ENCODE measurements at regions not wholly inside any gene's neighbourhood (a gene's known extent, or its start where the extent isn't known, plus 50 kb on each side); places are given as distances from the start of the nearest gene placed in this dataset.

GRCh38 chr4:180380733-180381132, 1862.5 kb upstream of the TENM3 start:
- no TSS peak for BruUV-seq (replicated peaks)
- DNase-seq (ENCODE audit: low spot score), result no peak
- CTCF ChIA-PET, result no interaction called here

GRCh38 chr4:180391613-180392012, 1851.6 kb upstream of the TENM3 start:
- CTCF ChIA-PET, result interaction anchor here (0.5 kb wide), 1 partner anchor 174 kb away, joined by 5 read pairs; no protein-coding TSS in a partner anchor
- BruUV-seq (replicated peaks), result no TSS peak
- H3K4me1 ChIP-seq (ENCODE audit: insufficient read depth, low read length, poor library complexity, severe bottlenecking), result peaks cover 11% of the 10 kb centered on the region
- H3K4me3 ChIP-seq (ENCODE audit: low read depth, low read length, poor library complexity, severe bottlenecking), result no peak overlapping the region
- POLR2A ChIA-PET (ENCODE audit: low non-redundant PET), result no interaction called here
- no peak for DNase-seq (ENCODE audit: low spot score)
- H3K36me3 ChIP-seq (ENCODE audit: insufficient read depth, low read length, poor library complexity, severe bottlenecking), result no peaks in the 10 kb centered on the region
- intact Hi-C loops (cut with micrococcal nuclease; ENCODE audit: unreplicated experiment), result no loop called here
- TF ChIP-seq CTCF (conservative IDR thresholded peaks at IDR 0.05; ENCODE audit: low read depth, low read length), result no peak
- no peak for TF ChIP-seq EZH2 (IDR thresholded peaks at IDR 0.05; ENCODE audit: borderline replicate concordance, low read depth, low read length, poor library complexity, severe bottlenecking)
- no peaks in the 10 kb centered on the region for H3K9me3 ChIP-seq (ENCODE audit: low read depth, low read length, poor library complexity, severe bottlenecking)
- H3K27me3 ChIP-seq (replicated peaks; ENCODE audit: insufficient read depth, low read depth, low read length, poor library complexity), result no peaks in the 10 kb centered on the region
- no peak overlapping the region for H3K27ac ChIP-seq (ENCODE audit: low read depth, low read length, poor library complexity, severe bottlenecking)

More at GRCh38 chr4:180380733-180381132, 1862.5 kb upstream of the TENM3 start:
- Histone ChIP-seq H3K27ac (ENCODE audit: low read depth, low read length, poor library complexity, severe bottlenecking) (no peak overlapping the region), H3K4me3 (ENCODE audit: low read depth, low read length, poor library complexity, severe bottlenecking) (no peak overlapping the region), H3K36me3 (ENCODE audit: insufficient read depth, low read length, poor library complexity, severe bottlenecking) (no peaks in the 10 kb centered on the region), H3K4me1 (ENCODE audit: insufficient read depth, low read length, poor library complexity, severe bottlenecking) (no peaks in the 10 kb centered on the region), H3K9me3 (ENCODE audit: low read depth, low read length, poor library complexity, severe bottlenecking) (no peaks in the 10 kb centered on the region), H3K27me3 (replicated peaks; ENCODE audit: insufficient read depth, low read depth, low read length, poor library complexity) (no peaks in the 10 kb centered on the region)
- POLR2A ChIA-PET (ENCODE audit: low non-redundant PET), result no interaction called here
- TF ChIP-seq CTCF (conservative IDR thresholded peaks at IDR 0.05; ENCODE audit: low read depth, low read length) (no peak), EZH2 (IDR thresholded peaks at IDR 0.05; ENCODE audit: borderline replicate concordance, low read depth, low read length, poor library complexity, severe bottlenecking) (no peak)
- intact Hi-C loops (cut with micrococcal nuclease; ENCODE audit: unreplicated experiment), result no loop called here

GRCh38 chr4:180394312-180394711, 1848.9 kb upstream of the TENM3 start:
- Histone ChIP-seq H3K4me1 (ENCODE audit: insufficient read depth, low read length, poor library complexity, severe bottlenecking) (peaks cover 11% of the 10 kb centered on the region), H3K4me3 (ENCODE audit: low read depth, low read length, poor library complexity, severe bottlenecking) (no peak overlapping the region), H3K27me3 (replicated peaks; ENCODE audit: insufficient read depth, low read depth, low read length, poor library complexity) (no peaks in the 10 kb centered on the region), H3K9me3 (ENCODE audit: low read depth, low read length, poor library complexity, severe bottlenecking) (no peaks in the 10 kb centered on the region), H3K36me3 (ENCODE audit: insufficient read depth, low read length, poor library complexity, severe bottlenecking) (no peaks in the 10 kb centered on the region), H3K27ac (ENCODE audit: low read depth, low read length, poor library complexity, severe bottlenecking) (peak overlapping the region; percentile 55)
- ChIA-PET POLR2A (ENCODE audit: low non-redundant PET) (no interaction called here), CTCF (no interaction called here)
- intact Hi-C loops (cut with micrococcal nuclease; ENCODE audit: unreplicated experiment), result no loop called here
- TF ChIP-seq EZH2 (IDR thresholded peaks at IDR 0.05; ENCODE audit: borderline replicate concordance, low read depth, low read length, poor library complexity, severe bottlenecking) (no peak), CTCF (conservative IDR thresholded peaks at IDR 0.05; ENCODE audit: low read depth, low read length) (no peak)
- peak; percentile 43 for DNase-seq (ENCODE audit: low spot score)
- no TSS peak for BruUV-seq (replicated peaks)
